ENCODE measurements at regions not wholly inside any gene's neighbourhood (a gene's known extent, or its start where the extent isn't known, plus 50 kb on each side); places are given as distances from the start of the nearest gene placed in this dataset.

DNA sequence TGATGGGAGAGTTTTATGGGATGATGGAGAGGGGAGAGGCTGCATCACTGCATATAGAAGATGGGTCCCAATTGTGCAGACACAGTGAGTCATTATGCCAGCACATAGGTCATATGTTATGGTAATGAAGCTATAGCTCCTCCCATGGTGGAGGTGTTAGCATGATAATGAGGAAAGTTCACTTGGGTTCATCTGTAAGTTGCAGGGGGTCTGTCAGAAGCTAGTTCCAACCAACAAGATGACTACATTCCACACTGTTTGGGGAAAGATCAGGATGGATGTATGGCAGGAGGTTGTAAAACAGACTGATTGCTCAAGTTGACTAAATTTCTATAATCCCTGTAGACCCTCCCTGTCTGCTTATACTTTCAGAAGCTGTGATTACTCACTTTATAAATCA is 561.3 kb downstream of the C12orf50 start:
- Histone ChIP-seq H4K20me1 (ENCODE audit: insufficient read depth) (no peaks in the 10 kb centered on the region), H3K36me3 (ENCODE audit: insufficient read depth, low read length) (no peaks in the 10 kb centered on the region), H3K27ac (ENCODE audit: low read length) (no peak overlapping the region), H3K4me2 (ENCODE audit: low read length) (no peak overlapping the region), H3K9me3 (ENCODE audit: low read length) (no peaks in the 10 kb centered on the region), H3F3A (ENCODE audit: insufficient read depth, low read length, poor library complexity, severe bottlenecking) (no peaks in the 10 kb centered on the region), H3K27me3 (ENCODE audit: insufficient read depth, low read depth, low read length) (no peaks in the 10 kb centered on the region), H3K9ac (ENCODE audit: low read length) (no peak overlapping the region), H3K9me2 (ENCODE audit: insufficient read depth, low read length) (no peaks in the 10 kb centered on the region), H3K4me3 (ENCODE audit: low read length) (no peak overlapping the region), H2AFZ (ENCODE audit: low read depth, low read length) (no peak overlapping the region), H3K79me2 (replicated peaks; ENCODE audit: insufficient read depth, low read length) (no peaks in the 10 kb centered on the region)
- TF ChIP-seq, protein P1, sequence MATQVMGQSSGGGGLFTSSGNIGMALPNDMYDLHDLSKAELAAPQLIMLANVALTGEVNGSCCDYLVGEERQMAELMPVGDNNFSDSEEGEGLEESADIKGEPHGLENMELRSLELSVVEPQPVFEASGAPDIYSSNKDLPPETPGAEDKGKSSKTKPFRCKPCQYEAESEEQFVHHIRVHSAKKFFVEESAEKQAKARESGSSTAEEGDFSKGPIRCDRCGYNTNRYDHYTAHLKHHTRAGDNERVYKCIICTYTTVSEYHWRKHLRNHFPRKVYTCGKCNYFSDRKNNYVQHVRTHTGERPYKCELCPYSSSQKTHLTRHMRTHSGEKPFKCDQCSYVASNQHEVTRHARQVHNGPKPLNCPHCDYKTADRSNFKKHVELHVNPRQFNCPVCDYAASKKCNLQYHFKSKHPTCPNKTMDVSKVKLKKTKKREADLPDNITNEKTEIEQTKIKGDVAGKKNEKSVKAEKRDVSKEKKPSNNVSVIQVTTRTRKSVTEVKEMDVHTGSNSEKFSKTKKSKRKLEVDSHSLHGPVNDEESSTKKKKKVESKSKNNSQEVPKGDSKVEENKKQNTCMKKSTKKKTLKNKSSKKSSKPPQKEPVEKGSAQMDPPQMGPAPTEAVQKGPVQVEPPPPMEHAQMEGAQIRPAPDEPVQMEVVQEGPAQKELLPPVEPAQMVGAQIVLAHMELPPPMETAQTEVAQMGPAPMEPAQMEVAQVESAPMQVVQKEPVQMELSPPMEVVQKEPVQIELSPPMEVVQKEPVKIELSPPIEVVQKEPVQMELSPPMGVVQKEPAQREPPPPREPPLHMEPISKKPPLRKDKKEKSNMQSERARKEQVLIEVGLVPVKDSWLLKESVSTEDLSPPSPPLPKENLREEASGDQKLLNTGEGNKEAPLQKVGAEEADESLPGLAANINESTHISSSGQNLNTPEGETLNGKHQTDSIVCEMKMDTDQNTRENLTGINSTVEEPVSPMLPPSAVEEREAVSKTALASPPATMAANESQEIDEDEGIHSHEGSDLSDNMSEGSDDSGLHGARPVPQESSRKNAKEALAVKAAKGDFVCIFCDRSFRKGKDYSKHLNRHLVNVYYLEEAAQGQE (IDR thresholded peaks at IDR 0.05; ENCODE audit: borderline replicate concordance) = no peak
- TF ChIP-seq POLR2AphosphoS5 (IDR thresholded peaks at IDR 0.05) = no peak
- TF ChIP-seq, protein P2, sequence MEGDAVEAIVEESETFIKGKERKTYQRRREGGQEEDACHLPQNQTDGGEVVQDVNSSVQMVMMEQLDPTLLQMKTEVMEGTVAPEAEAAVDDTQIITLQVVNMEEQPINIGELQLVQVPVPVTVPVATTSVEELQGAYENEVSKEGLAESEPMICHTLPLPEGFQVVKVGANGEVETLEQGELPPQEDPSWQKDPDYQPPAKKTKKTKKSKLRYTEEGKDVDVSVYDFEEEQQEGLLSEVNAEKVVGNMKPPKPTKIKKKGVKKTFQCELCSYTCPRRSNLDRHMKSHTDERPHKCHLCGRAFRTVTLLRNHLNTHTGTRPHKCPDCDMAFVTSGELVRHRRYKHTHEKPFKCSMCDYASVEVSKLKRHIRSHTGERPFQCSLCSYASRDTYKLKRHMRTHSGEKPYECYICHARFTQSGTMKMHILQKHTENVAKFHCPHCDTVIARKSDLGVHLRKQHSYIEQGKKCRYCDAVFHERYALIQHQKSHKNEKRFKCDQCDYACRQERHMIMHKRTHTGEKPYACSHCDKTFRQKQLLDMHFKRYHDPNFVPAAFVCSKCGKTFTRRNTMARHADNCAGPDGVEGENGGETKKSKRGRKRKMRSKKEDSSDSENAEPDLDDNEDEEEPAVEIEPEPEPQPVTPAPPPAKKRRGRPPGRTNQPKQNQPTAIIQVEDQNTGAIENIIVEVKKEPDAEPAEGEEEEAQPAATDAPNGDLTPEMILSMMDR (IDR thresholded peaks at IDR 0.05; ENCODE audit: poor library complexity, severe bottlenecking) = no peak
- TF ChIP-seq TAF1 (IDR thresholded peaks at IDR 0.05; ENCODE audit: low read depth) = no peak
- no peak for TF ChIP-seq RAD21 (conservative IDR thresholded peaks at IDR 0.05)
- TF ChIP-seq MXI1 (conservative IDR thresholded peaks at IDR 0.05; ENCODE audit: poor library complexity, severe bottlenecking) = no peak
- no peak for TF ChIP-seq SMC3 (conservative IDR thresholded peaks at IDR 0.05; ENCODE audit: poor library complexity)

DNA sequence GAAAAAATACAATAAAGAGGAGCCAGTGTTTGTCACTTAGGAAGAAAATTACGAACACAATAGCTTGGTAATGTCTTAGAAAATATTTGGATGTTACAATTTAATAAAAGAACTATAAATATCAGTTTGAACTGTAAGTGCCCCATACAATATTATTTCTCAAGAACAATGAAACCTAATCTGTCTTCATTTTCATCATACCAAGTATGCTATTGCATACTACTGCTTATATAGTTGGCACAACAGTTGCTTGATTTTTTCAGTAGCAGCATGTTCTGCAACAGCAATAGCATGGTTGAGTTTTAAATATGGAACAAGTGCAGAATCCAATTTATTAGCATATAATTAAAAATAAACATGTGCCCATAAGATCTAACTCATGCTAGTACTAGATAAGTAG is 564.6 kb downstream of the C12orf50 start:
- Histone ChIP-seq H3K36me3 (ENCODE audit: insufficient read depth, low read length) (no peaks in the 10 kb centered on the region), H3K4me2 (ENCODE audit: low read length) (no peak overlapping the region), H3K4me3 (ENCODE audit: low read length) (no peak overlapping the region), H3K9me3 (ENCODE audit: low read length) (no peaks in the 10 kb centered on the region), H3K9me2 (ENCODE audit: insufficient read depth, low read length) (no peaks in the 10 kb centered on the region), H4K20me1 (ENCODE audit: insufficient read depth) (no peaks in the 10 kb centered on the region), H3K27ac (ENCODE audit: low read length) (no peak overlapping the region), H3F3A (ENCODE audit: insufficient read depth, low read length, poor library complexity, severe bottlenecking) (no peaks in the 10 kb centered on the region), H3K9ac (ENCODE audit: low read length) (no peak overlapping the region), H3K79me2 (replicated peaks; ENCODE audit: insufficient read depth, low read length) (no peaks in the 10 kb centered on the region), H2AFZ (ENCODE audit: low read depth, low read length) (no peak overlapping the region), H3K27me3 (ENCODE audit: insufficient read depth, low read depth, low read length) (no peaks in the 10 kb centered on the region)
- no peak for TF ChIP-seq SMC3 (conservative IDR thresholded peaks at IDR 0.05; ENCODE audit: poor library complexity)
- TF ChIP-seq POLR2AphosphoS5 (IDR thresholded peaks at IDR 0.05) = no peak
- no peak for TF ChIP-seq TAF1 (IDR thresholded peaks at IDR 0.05; ENCODE audit: low read depth)
- TF ChIP-seq EZH2 (IDR thresholded peaks at IDR 0.05; ENCODE audit: borderline replicate concordance, insufficient read depth, low read length, poor library complexity, severe bottlenecking) = no peak
- TF ChIP-seq EP300 (conservative IDR thresholded peaks at IDR 0.05; ENCODE audit: poor library complexity, severe bottlenecking) = no peak
- TF ChIP-seq, protein P2 (IDR thresholded peaks at IDR 0.05; ENCODE audit: poor library complexity, severe bottlenecking) = no peak
- TF ChIP-seq MXI1 (conservative IDR thresholded peaks at IDR 0.05; ENCODE audit: poor library complexity, severe bottlenecking) = no peak
- TF ChIP-seq, protein P1 (IDR thresholded peaks at IDR 0.05; ENCODE audit: borderline replicate concordance) = no peak
- no peak for TF ChIP-seq RAD21 (conservative IDR thresholded peaks at IDR 0.05)

Measured in neural cell (in vitro differentiated cells).